Right lung (tissue), 2 donors: ENCODE measurements at regions not wholly inside any gene's neighbourhood (a gene's known extent, or its start where the extent isn't known, plus 50 kb on each side); places are given as distances from the start of the nearest gene placed in this dataset.

ENCODE experiments used
- DNase-seq, 2 donors: peaks; one replicate each; pipeline ENCODE4 v3.0.0-alpha.2; 2013

DNA sequence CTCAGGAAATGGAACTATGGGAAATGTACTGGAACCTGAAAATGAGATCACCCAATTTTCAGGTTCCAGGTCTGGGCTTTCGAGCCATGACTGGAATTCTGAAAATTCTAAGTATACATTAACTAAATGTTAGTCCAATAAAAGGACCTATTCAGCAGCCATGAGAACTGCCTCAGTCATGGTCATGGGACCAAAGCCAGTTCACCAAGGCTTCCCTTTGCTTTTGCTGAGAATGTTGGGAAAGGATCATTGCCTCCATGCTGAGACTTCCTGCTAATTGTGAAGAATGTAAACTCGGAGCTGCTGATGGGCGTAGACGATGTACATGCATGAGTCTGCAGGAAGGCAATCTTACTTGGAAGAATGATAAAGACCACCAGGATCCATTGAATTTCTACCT, 624.4 kb upstream of the SOX11 start:
- DNase-seq, result no peak

DNA sequence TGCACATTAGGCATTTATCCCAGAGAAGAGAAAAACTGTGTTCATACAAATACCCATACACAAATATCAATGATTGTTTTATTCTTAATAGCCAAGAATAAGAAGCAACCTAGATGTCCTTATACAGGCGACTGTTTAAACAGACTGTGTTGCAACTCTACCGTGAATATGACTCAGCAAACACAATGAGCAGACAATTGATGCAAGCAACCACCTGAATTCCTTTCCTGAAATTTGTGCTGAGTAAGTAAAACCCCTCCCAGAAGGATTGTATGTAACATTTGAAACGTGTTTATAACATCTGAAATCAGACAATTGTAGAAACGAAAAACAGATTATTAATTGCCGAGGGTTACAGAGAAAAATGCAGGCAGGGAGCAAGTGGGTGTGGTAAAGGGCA, 621.9 kb upstream of the SOX11 start:
- no peak for DNase-seq

DNA sequence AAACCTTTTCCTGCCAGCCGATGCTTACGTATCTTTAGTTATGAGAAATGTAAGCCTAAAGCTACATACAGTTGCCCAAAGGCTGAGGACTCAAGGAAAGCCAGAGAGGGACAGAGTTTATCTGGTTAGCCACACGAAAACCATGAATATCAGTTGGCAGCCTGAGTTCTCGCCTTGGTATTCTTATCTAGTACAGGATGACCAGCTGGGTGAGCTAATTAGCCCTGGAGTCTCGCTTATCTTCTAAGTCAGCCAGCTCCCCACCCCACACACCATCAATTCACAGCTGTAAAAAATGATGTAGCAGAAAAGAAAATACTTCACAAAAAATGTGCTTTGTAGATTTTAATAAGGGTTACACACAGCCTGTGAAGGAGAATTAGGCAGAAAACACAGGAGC, 617.5 kb upstream of the SOX11 start:
- DNase-seq, result no peak

DNA sequence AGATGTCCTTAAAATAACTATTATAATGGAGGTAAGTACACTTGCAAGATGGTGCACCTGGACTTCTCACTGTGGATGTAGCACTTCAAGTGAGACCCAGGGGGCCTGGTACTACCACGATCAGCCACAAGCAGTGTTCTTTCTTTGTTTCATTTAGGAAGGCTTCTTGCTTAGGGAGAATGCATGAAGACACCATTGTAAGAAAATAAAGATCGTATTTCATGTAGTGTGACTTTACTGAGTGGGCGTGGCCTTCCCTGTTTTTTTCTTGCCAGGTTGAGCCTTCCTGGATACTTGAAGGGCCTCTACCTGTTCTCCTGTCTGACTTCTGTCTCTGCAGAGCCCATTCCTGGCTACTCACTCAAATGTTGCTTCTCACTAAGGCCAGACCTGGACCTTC, 615.6 kb upstream of the SOX11 start:
- DNase-seq, result no peak

DNA sequence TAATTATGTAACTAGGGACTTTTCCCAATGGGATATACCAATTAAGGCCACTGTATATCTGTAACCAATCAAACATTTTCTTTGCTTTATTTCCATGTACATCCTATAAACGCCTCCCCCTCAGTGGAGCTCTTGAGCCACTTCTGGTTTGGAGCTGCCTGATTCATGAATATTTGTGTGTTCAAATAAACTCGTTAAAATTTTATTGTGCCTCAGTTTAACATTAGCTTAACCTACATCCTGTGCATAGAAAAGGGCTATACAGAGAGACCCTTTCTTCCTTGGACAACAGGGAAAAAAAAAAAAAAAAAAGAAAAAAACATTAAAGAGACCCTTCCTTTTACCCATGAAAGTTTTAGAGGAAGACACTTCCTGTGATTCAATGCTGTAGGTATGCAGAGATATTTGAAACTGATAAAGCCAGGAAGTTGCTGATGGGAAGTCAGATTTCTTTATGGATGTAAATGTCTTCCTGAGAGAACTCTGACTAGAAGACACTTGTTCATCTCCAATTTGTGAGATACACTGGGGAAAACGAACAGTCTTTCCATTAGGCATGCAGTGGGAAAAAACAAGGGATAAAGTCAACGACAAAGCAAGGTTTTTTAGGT, 614.6 kb upstream of the SOX11 start:
- no peak for DNase-seq

DNA sequence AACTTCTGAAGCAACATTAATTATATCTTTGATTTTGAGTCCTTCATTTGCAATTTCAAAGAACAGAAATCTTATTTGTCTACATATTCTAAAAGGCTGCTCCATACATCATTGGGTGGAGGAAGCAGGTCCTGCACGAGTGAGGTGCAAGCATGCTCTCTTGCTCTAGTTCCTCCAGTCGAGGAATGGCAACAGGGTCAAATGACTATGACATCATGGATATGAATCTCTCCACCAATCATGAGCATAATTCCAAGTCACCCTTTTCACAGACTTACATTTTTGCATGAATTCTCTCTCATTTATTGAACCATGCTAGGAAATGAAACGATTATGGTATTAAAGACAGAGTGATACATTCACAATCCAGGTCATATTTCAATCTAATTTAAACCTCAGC, 608.8 kb upstream of the SOX11 start:
- DNase-seq, result no peak

DNA sequence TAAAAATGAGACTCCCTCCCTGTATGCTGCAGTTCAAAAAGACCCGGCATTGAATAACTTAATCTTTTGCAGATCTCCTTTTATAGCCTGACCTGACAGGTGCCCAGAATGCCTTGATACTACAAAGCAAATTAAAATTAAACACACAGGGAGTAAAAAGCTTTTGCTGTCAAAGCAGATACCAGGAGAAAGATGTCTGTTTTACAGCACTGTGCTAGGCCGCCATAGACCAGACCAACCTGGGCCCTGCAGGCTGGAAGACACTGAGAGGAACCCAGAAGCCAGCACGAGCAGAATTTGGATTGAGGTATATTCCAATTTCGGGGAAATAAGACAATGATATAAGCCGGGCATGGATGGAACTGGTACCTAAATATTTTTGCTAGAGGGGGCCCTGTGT, 602.8 kb upstream of the SOX11 start:
- DNase-seq, result no peak

DNA sequence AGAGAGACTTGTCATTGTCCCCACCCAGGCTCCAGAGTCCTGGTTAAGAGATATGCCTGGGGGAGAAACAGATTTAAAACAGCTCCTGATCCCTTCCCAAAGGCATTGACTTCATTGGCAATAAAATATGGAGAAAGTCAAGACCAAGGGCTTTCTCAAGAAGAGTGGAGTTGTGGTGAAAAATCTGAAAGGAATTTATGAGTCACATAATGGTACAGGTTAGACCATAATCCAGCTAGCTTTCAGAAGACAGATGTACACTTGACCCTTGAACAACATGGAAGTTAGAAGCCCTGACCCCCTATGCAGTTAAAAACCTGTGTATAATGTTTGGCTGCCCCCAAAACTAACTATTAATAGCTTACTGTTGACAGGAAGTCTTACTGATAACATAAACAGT, 599.1 kb upstream of the SOX11 start:
- DNase-seq, result no peak

DNA sequence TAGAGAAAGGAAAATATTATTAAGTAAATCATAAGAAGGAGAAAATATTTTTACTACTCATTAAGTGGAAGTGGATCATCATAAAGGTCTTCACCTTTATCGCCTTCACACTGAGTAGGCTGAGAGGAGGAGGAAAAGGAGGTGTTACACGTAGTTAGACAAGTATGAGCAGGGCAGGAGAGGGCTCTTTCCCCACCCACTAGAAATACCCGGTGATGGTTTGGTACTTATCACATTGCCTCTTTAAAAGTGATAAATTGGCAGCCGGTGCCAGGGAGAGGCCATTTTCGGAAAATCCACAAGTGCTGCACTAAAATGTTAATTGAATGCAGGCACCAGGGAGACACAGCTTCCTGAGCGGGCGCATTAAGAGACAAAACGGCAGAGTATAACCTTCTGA, 598.7 kb upstream of the SOX11 start:
- no peak for DNase-seq

DNA sequence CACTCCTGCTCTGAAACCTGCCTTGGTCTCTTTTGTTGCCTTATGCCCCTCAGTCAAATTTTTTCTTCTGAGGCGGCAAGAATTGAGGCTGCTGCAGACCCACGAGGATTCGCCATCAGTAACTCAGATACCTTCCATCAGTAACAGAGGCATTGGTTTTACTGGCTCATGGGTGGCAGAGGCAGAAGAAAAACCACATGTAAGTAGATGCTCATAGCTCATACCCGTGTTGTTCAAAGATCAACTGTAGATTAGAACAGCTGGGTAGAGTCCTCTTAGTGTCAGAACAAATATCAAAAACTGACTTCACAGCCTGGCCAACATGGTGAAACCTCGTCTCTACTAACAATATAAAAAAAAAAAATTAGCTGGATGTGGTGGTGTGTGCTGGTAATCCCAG, 598.0 kb upstream of the SOX11 start:
- DNase-seq, result no peak

DNA sequence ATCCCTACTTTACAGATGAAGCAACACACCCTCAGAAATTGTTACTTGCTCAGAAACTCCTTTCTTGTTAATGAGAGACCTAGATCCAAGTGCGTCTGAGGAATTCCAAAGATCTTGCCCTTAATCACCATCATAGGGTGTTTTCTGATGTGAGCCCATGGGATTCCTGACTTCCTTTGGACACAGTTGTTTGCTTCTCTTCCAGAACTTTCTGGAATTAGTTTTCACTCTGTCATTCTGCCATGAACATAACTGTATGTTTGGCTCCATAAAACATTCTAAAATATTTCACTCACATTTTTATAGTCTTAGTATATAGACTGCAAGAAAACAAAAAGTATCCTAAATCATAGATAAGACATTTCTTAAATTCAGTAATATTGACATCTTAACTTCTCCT, 593.9 kb upstream of the SOX11 start:
- no peak for DNase-seq

DNA sequence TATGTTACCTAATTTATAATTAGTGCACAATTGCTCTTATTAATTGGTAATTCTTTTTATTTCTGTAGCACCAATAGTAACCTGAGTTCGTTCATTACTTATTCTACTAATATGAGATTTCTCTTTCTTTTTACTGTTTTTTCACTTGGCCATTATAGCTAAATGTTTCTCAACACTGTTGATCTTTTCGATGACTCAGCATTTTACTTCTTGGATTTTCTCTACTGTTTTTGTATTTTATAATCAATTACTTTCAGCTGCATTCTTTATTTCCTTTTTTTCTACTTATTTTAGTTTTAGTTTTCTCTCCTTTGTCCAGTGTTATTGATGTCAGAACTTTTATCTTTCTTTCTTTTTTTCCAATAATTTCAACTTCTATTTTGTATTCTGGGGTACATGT, 589.4 kb upstream of the SOX11 start:
- DNase-seq, result no peak

DNA sequence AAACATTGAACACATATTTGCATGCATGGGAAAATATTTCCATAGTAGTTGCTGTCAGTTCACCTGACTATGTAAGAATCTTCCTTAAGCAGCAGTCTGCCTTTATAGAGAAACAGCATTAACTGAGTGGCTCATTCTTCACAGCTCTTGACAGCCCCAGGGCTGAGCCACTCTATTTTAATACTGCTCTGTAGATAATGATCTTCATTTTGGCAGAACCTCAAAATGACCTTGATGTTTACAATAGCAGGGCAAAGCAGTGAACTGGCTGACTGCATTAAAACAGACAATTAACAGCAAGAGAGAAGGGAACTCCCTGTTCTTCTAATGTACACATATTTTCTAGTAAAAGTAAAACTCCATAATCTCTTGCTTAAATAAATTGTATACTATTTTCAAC, 580.6 kb upstream of the SOX11 start:
- no peak for DNase-seq

DNA sequence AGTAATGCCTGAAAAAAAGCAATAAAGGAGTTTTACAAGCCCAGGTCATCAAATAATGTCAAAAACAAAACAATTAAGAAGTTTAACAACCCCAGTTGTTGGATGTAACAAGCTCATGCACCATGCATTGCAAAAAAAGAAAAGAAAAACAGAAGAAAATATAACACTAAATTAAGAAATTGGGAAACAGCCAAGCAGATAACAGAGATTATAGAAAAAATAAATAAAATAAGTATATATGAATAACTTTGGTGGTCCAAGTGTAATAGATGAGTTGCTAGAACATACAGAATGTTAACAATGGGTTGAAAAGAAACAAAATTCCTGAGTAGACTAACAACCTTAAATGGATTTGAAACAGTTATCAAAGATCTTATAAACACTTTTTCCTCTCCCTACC, 573.1 kb upstream of the SOX11 start:
- DNase-seq, result no peak

DNA sequence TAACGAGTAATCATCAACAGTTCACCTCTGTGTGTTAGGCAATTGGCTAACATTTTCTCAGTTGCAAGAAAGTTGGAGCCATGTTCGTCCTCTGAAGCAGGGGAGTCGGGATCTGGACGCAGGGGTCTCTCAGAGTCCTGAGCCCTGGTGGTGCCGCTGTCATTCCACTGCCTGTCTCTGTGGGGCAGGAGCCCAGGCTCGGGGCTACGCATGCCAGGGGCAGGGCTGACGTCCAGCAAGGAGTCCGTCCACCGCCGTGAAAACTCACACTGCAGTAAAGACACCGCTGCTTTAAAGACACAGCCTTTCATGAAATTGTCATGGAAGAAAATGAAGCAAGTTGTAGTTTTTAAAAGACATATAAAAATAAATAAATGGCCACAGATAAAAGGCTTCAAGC, 571.1 kb upstream of the SOX11 start:
- DNase-seq, result no peak

DNA sequence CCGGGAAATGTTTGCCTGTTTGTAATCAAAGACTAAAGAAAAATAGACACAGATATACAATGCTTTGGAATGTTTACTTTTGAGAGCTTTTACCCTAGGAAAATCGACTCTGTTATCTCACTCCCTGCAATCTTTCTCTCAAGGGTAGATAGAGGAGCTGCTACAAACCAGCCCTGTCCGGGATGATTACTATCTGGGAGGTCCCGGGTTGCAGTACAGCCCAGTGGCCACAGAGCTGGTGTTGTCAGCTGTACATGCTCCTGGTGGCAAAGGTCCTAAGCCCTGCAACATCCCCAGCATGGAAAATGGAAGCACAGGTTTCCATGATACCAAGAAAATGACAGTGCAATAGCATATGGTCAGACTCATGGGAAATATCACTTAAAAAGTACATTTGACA, 570.5 kb upstream of the SOX11 start:
- DNase-seq, result no peak

DNA sequence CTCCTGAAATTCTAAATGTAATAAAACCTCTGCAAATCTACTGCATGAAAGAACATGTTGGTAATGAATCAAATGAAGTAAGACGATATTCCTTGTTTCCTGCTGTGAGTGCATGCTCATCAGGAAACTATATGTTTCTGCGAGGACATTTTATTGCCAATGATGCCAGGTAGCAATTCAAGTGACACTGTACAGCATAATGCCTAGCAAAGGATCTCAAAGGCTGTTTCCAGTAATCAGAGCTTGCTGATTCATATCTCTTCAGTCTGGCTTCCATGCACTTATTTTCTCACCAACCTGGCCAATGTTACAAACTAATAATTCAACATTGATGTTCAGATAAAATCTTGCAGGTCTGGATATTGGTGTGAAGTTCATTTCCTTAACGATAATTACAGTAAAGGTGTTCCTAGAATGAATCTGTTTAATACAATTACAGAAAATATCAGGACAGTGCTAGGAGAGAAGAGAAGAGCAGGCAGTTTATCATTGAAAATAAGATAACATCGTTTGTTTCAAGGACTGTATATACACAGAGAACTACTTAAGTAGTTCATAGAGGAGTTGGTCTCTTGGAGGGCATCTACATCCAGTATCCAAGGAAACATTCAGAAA, 568.5 kb upstream of the SOX11 start:
- DNase-seq, result no peak

DNA sequence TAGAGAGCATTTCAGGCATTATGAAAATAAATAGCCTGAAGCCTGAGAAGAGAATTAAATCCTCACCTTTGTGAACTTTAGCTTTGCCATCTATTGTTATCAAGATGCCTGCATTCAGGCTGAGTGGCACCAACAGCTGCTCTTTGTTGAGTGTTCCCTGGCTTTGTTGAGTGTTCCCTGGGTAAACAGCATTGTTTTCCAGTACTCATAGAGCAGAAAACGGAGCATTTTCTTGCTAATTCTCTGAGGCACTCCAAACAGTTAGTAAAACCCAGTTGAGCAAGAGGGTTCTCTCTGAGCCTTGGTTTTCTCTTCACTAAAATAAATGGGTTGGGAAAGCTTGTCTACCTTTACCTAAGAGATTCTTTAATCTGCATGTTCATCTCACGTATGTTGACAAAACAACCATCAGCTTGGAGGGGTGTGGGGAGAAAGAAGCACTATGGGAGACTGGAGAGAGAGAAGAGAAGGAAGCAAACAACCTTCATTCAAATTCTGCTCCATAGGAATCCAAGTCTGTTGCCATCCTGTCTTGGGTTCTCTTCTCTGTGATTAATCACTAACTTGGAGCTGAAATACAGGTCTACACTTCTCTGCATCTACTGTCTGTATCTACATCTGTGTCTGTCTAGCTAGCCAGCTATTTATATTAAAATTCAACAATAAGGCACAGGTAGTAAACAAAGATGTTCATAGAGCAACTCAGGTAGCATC, 567.0 kb upstream of the SOX11 start:
- DNase-seq, result no peak

DNA sequence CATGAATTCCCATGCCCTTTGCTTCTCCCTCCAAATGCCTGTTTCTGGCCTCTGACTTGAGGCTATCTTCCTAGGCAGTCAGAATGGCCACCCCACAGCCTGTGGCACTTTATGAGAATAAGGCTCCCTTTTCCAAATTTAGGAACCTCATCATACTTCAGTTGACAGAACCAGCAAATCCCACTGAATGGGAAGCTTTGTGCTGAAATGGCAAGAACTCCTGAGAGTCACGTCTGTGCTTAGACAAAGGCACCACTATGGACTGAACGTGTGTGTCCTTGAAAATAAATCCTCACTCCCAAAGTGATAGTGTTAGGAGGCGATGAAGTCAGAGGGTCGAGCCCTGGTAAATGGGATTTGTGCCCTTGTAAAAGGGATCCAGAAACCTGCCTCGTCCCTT, 559.9 kb upstream of the SOX11 start:
- DNase-seq, result no peak

DNA sequence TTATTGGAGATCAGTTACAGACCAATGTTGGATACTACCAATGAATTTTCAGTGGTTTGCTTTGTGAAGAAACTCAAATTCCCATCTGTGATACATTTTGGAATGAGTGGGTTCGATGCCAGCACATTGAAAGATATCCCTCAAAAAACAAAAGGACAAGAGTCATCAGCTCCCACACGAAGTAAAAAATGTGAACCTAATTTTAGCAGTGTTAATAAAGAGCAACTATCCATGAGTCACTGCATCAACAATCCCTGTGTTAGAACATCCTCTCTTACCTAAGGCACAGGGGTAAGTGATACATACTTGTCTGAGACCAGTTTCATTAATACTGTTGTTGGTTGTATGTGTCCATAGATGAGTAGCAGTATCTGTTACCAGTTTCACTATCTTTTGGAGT, 551.8 kb upstream of the SOX11 start:
- no peak for DNase-seq

DNA sequence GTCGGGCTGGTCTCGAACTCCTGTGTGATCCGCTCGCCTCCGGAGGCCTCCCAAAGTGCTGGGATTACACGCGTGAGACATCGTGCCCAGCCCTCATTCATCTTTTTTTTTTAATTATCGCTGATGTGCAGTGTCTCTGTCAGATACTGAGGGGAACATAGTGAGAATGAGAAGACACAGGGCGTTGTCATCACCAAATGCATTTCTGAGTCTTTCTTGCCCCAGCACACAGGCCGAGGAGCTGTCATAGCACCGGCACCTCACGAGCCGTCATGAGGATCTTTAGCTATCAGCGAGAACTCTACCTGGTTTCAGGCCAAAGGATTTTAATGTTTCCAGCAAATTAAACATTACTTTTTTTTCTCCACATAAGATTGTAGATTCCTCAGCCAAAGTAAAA, 548.0 kb upstream of the SOX11 start:
- no peak for DNase-seq

DNA sequence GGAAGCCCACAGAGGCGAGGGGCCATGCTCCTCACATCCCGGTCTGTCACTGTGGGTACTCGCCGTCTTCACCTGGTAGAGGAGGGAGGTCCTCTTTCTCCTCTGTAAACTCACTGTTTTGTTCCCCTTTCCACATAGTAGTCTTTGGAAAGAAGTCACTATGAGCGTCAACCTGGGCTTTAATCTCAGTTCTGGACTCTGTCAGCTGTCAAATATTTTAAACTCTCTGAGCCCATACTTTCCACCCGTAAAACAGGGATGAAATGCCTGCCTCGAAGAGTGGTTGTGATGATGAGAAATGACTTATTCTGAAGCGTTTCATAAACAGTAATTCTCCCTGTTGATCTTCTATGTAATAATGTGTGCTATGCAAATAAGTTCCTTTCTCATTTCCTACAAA, 547.1 kb upstream of the SOX11 start:
- no peak for DNase-seq

DNA sequence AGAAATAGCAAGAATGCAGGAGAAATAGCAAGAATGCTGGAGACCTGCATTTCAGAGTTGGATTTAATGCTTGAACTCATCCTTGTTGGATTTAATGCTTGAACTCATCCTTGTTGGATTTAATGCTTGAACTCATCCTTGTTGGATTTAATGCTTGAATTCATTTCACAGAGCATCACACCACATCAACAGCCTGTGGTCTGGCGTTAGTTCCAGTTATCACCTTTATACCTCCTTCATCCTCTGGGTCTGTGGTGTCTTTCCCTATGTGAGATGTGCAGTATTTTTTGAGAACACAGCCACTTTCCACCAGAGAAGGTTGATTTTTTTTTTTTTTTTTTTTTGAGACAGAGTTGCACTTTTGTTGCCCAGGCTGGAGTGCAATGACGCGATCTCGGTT, 546.4 kb upstream of the SOX11 start:
- DNase-seq, result no peak
